ENCODE measurements at regions not wholly inside any gene's neighbourhood (a gene's known extent, or its start where the extent isn't known, plus 50 kb on each side); places are given as distances from the start of the nearest gene placed in this dataset.
"Not testable (repeated sequence)": the region's sequence is repeated elsewhere in the genome, so short reads cannot be mapped to it uniquely, and the experiment has no call there.

DNA sequence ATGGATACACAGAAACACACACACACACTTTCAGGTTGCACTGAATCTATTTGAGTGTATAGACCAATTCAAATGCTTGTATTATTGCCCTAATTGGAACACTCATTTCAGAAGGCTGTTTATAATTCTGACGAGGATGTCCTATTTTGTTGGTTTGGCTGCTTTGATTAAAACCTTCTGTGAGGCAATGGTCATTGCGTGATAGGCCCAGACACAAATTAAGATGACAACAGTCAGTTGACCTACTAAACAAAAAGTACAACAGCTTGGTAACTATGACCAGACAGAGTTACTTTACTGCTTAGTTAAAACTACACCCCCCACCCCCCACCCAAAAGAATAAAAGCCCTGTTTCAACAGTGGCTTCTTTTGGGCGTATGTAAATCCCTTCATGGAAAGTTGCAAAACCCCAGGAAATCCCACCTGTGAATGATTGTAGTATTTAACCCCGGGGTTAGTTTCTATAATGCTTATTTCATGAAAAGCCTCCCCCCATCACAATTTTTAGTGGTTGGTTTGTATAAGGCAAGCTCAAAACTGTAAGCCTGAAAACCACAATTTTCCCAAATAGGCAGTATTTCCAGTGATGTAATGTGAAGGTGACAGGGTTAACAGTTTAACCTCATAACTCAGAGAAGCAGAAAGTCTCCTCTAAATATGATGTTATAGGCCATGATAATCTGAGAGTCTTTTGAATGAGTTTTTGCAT lies 340.8 kb downstream of the FGF10 start:
- peak; percentile 9 for DNase-seq (ENCODE audit: low spot score)

DNA sequence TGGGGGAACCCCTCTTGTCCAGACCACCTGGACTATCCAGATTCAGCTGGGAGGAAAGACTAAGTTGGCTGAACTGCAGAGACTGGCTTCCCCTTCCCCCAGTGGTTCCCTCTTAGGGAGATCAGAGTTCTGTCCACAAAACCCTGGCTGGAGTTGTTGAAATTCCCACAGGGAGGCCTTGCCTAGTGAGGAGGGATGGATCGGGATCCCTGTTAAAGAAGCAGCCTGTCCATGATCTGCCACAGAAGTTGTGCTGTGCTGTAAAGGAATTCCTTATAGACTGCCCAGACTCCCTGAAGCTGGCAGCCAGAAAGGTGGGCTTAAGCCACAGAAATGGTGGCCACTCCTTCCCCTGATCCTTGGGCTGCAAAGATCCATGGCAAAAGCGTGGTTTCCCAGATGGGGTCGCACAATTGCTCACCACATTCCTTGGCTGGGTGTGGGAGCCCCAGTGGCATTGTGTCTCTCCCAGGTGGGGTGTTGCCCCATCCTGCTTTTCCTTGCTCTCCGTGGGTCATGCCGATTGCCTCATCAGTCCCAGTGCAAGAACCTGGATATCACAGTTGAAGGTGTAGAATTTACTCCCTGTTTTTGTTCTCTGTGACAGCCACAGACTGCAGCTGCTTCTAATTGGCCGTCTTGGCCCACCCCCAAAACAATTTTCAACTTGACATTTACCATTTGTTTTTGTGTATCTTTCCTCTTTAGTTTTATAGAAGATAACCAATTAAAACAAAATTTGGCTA lies 342.4 kb downstream of the FGF10 start:
- DNase-seq (ENCODE audit: low spot score), result no peak

DNA sequence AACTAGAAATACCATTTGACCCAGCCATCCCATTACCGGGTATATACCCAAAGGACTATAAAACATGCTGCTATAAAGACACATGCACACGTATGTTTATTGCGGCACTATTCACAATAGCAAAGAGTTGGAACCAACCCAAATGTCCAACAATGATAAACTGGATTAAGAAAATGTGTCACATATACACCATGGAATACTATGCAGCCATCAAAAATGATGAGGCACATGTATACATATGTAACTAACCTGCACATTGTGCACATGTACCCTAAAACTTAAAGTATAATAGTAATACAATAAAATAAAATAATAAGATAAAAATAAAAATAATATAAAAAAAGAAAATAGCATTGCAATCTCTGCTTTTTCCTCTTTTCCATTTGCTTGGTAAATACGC lies 344.7 kb downstream of the FGF10 start:
- DNase-seq (ENCODE audit: low spot score), result not testable (repeated sequence)

DNA sequence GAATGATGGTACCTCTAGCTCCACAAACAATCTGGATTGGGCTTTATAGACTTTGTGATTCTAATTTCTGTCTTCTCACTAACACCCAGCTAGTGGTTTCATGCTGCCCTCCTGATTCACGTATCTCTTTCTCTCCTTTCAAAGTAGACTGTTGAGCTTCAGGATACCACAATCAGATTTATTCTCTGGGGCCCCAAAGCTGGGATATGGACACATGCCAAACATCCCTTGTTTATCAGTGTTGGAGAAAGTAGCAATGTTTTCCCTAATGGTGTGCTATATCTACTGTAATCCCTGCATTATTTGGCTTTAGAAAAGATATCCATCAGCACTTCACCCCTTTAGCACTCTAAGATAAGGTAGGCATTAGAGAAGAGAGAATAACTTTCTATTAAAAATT lies 361.0 kb downstream of the FGF10 start:
- DNase-seq (ENCODE audit: low spot score), result no peak

DNA sequence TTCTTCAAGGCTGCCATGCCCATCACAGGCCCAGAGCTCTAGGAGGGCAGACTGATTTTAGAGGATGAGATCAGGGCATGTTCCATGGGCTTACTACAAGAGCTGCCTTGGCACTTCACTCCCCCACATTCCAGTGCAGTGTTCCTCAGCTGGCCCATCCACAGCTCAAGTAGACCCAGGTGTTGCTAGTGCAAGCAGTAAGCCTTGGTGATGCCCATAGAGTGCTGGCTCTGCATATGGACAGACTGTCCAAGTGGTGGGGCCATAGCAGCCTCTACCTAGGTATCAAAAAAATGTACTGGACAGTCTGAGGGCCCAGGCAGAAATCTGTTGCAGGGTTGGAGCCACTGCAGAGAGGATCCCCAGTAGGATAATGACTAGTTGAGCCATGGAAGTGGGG lies 366.6 kb downstream of the FGF10 start:
- no peak for DNase-seq (ENCODE audit: low spot score)

DNA sequence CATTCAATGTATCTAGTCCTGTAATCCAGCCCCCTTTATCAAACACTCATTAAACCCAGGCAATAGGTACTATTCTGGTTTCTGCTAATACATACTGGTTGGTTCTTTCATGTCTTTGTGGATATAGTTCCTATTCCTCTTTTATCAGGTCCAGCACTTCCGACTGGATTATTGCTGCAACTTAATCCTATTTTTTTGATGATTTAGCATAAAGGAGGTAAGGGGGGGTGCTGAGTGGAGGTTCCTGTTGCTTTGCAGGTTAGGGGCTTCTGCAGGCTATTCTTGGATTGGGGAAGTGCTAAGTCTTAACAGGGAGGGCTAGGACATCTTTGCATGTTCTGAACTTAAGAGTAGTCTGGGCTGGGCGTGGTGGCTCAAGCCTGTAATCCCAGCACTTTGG lies 377.7 kb downstream of the FGF10 start:
- no peak for DNase-seq (ENCODE audit: low spot score)

DNA sequence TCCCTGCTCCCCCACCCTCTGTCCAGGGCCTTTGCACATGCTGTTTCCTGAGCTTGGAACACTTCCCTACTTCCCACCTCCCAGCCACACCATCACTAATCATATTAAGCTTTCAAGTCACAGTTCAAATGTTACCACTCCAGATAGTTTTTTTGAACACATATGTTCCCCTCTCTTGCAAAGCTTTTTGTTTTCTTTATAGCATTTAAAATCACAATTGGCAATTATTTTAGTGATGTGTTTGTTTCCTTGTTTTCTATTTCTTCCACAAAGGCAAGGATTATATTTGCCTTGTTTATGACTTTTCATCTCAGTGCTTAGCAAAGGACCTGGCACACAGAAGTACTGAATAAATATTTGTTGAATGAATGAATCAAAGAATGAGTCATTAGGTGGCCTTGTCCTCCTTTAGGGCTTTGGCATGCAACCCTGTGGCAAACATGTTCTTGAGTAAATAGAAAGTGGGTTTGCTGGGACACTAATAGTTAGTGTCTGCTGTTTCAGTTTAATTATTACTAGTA lies 386.8 kb downstream of the FGF10 start:
- DNase-seq (ENCODE audit: low spot score), result peak; percentile 93

DNA sequence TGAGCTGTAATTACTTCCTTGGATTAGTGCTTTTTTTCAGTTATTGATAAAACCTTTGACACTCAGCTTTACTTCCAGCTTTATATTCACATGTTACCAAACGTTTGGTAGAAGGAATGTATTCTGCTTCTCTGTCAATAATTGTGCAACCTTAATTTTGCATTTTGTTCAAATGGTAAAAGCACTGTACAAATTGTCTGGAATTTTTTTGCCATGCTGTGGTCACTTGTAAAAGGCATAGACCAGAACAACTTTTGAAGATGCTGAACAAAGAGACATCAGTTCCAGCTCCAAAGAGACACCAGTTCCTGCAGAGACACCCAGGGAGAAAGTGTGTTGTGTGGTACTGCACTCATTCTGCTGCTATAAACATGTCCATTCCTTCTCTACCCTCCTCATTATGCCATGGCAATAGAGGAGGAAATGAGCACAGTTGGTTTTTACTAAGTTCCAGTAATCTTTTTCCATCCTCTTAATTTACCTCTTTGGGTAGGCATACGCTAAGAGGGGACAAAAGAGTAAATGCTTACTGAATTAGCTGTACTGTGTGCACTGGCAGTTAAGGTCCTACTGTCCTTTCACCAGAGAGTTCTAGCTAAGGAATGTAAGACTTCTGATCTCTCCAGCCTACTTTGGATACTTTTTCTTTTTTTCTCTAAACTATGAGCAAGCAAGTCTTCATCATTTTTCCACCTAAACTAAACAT lies 387.4 kb downstream of the FGF10 start:
- DNase-seq (ENCODE audit: low spot score), result no peak

DNA sequence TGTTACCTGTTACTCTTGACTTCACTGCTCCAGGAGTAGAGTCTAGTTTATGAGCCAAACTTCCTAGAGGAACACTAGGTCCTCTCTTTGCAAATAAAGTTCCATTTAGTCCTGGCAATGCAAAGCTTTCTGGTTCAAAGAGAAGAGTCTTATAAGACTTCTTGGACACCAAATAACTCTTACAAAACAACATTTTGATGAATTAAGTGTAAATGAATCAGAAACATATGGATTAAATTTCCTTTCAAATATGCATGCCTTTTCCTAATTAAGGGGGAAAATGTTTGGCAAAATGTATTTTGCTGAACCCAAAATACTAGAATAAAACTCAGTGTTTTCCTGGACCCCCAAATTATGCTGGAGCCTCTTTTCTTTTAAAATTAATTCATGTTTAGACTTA lies 388.0 kb downstream of the FGF10 start:
- DNase-seq (ENCODE audit: low spot score), result no peak

DNA sequence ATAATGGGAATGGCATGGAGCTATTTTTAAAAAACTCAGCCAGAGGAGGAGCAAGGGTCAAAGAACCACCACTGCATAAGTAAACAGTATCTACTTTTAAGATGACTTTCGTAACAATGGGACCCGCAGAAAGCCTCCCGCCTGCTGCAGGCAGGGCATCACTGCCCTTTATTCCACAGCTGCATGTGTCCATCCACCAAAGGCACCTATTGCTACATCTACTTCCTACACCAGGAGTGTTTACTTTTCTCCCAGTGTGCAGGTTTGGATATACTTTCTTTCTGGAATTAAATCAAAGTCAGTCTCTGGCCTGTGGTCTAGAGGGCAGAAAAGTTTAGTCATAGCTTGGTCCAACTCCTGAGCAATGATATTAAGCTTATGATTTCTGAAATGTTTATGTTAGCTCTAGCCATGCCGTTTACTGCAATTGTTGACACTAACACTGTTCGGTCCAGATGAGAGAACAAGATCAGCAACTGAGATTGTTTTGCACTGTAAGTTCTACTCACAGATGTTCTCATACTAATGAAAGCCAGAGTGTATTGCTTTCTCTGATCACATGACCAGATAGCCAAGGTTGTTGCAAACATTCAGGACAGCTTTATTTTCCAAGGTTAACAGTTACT lies 391.5 kb downstream of the FGF10 start:
- DNase-seq (ENCODE audit: low spot score), result peak; percentile 96

DNA sequence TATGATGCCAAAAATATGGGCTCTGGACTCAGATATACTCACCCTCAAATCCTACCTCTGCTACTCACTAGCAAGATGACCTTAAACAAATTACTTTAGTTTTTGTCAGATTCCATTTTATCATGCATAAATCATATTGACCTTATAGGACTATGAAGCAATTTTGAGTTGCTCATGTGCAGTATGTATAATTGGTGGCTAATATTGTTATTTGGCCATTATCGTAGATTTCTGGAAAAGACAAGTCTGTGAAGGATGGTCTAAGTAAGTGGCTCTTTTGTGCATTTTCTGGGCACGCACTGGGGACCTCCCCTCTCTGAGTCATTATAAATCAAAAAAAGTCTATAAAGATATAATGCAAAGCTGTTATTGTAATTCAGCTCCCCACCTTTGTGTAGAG lies 393.0 kb downstream of the FGF10 start:
- DNase-seq (ENCODE audit: low spot score), result no peak

DNA sequence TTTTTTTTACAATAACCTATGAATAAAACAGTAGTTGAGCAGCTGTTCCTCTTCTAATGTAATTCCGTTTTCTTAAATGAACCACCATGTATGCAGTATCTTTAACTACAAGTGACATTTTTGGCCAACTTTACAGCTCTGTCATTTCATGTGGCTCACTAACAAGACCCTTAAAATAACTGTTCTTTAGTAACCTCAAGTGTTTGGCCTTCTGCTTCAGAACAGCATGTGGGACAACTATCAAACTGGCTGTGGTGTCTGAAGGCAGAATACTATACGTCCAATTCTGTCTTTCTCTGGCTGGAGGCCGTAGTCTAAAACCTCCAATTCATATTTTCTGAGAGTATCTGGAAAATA lies 391.4 kb downstream of the NNT start:
- DNase-seq (ENCODE audit: low spot score), result no peak

DNA sequence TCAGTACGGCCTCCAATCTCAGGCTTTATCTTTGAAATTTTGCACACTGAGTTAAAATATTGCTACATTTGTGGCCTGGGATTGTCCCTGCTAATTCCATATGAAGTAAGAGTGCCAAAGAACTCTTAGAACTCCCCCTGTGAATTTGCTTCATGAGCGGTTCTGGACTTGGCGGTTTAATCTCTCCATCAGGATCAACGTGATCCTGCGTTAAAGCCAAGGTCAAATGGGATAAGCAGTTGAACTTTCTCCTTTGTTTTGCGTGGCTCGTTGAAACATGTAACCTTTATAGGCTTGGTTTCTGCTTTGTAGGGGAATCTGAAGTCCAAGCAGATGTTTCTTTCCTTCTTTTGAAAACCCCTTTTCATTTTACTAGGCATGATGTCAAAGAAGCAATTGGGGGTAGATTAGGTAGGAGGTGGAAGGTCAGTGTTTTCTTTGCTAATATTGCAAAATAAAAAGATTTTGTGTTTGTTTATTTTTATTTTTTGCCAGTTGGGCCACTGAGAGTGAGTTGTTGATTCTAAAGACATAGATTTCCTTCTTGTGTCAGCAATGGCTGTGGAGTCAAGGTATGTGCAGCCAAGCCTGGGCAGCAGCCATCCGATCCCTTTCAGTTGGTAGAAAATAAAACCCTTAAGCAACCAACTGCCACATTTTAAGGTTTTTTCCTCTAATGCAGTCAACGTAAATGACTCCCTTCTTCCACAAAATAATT lies 390.8 kb downstream of the NNT start:
- no peak for DNase-seq (ENCODE audit: low spot score)

DNA sequence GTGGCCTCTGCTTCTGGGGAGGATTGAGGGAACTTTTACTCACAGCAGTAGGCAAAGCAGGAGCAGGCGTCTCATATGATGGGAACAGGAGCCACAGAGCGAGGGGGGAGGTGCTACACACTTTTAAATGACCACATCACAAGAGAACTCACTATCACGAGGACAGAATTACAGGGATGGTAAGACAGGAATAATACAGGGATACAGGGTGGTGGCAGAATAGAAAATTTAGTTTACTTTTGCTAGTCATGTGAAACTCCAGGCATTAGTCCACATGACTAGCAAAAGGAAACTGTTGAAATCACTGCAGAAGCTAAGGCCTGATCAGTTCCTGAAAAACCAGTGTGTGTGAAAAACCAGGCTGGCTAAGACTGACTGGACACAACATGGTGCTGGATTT lies 382.4 kb downstream of the NNT start:
- no peak for DNase-seq (ENCODE audit: low spot score)

DNA sequence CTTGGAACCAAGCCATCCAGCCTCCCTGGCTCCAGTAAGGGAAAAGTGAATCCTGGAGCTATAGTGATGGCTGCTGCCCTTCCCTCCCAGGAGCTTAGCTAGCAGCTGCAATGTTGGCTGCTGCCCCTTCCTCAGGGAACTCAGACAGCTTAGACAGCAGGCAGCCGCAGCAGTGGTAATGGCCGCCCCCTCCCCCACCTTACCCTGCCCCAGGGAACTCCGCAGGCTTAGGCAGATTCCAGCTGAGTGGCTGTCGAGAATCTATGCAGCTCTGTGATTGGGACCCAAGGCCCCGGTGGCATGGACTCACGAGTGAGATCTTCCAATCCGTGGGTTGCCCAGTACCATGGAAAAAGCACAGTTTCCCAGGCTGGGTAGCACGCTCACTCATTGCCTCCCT lies 378.6 kb downstream of the NNT start:
- no peak for DNase-seq (ENCODE audit: low spot score)

DNA sequence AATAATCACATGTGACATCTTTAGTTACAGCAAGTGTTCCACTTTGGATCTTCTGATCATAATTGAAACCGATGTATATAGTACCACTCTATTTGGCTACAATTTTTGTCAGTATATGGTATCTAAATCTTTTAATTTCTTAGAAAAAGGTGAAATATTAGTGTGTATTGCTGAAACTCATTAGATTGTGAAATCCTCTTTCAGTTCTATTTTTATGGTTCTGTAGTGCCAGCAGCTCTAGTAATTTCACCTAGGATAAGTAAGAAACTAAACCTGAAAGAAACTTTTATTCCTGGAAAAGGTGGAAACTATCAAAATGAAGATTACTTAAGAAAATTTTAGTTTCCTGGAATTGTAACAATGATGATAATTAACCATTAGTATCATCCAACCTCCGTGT lies 370.9 kb downstream of the NNT start:
- no peak for DNase-seq (ENCODE audit: low spot score)

DNA sequence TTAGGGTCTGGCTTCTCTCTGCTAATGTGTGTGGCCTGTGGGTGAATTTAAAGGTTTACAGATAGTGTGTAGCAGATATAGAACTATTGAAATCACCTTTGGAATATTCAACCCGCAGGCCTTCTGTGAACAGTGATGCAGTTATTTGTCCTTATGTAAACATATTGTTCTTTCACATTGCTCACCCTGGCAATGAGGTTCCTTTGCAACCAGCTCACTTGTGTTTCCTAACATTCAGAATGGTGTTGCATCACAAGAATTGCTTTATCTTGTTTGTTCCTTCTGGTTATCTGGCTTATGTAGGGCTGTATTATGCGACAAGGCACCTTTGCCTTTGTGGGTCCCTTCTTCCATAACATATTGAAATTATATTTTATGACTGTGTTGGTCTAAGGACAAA lies 370.3 kb downstream of the NNT start:
- DNase-seq (ENCODE audit: low spot score), result no peak

DNA sequence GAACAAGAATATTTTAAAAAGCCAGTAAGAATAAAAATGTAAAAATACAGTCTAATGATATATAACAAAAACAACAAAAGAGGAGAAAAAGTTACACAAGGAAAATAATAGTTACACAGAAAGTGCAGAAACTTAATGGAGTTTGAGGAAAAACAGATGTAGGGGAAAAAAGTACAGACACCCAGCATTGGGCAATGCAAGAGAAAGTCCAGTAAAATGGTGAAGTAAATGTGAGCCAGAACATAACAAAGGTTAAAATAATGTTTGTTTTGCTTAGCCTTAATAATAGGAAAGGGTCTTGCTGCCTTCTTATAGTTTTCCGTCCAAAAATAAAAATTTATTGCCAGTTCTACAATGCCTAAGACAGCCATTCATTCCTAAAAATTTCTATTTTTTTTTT lies 364.2 kb downstream of the NNT start:
- DNase-seq (ENCODE audit: low spot score), result no peak

DNA sequence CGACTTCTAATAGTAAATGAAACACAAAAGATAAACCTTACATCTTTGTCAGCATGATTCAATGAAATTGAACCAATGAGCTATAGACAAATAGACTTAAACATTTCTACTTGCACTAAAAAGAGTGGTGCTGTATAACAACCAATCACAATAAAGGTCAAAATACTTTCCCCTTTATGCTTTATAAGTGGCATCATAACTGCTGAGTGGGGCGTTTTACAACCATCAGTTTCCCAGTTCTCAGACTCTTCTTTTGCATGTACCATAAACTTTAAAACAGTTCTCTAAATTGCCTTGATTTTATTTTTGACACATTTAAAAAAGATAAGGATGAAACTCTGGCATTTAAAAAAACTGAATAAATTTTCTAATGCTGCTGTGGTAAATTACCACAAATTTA lies 356.2 kb downstream of the NNT start:
- no peak for DNase-seq (ENCODE audit: low spot score)

DNA sequence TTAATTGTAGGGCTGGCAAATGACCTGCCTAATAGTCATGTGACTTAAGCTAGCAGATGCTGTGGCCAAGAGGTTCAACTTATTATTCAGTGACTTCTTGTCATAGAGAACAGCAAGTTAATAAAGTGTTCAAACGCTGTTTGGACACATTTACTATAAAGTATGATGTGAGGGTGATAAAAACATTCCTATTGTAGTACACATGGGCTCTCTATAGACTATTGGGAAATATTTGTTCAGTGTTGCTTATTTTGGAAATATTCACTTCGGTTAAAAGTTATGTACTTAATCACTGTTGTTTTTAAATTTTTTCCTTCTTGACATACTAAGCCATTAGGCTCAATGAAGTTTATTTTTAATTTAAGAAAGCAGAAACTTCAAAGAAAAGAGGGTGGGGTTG lies 345.0 kb downstream of the NNT start:
- DNase-seq (ENCODE audit: low spot score), result no peak

DNA sequence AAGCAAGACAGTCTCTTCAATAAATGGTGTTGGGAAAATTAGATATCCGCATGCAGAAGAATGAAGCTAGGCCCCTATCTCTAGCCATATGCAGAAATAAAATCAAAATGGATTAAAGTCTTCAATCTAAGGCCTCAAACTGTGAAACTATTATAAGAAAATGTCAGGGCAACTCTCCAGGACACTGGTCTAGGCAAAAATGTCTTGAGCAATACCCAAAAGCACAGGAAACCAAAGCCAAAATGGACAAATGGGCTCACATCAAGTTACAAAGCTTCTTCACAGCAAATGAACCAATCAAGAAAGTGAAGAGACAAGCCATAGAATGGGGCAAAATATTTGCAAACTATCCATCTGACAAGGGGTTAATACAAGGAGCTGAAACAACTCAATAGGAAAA lies 338.8 kb downstream of the NNT start:
- DNase-seq (ENCODE audit: low spot score), result no peak

DNA sequence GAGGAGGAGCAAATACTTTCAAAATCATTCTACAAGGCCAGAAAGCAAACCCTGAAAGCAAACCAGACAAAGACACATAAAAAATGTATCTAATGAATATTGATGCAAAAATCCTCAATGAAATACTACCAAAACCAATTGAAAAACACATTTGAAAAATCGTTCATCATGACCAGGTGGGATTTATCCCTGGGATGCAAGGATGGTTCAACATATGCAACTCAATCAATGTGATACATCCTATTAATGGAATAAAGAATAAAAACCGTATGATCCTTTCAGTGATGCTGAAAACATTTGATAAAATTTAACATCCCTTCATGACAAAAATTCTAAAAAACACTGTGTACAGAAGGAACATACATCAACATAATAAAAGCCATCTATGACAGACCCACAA lies 337.6 kb downstream of the NNT start:
- no peak for DNase-seq (ENCODE audit: low spot score)

Data from H4 (cell line).